ENCODE measurements at regions not wholly inside any gene's neighbourhood (a gene's known extent, or its start where the extent isn't known, plus 50 kb on each side); places are given as distances from the start of the nearest gene placed in this dataset.
A peak's percentile ranks its signal among the peaks of the same experiment; 100 is the strongest.

- Histone ChIP-seq H3K27ac (ENCODE audit: low read depth in 2 of 2, low read length in 1 of 2) (peak overlapping the region; percentile 50 to 52; a peak in 3 of 4 replicates), H3K4me1 (ENCODE audit: control insufficient read depth in 1 of 2, insufficient read depth in 2 of 2, low read depth in 1 of 2, low read length in 1 of 2) (0 out of 4 replicates have a peak, but pooled peaks cover 0 to 6% of the 10 kb centered on the region in 2 experiments), H3K9ac (no peak overlapping the region), H4K20me1 (ENCODE audit: insufficient read depth) (no peaks in the 10 kb centered on the region), H3K27me3 (ENCODE audit: insufficient read depth) (no peaks in the 10 kb centered on the region), H3K79me2 (ENCODE audit: insufficient read depth) (no peaks in the 10 kb centered on the region), H3K9me3 (no peaks in the 10 kb centered on the region), H3K4me3 (ENCODE audit: low read depth in 2 of 2, low read length in 1 of 2) (no peak overlapping the region; a peak in 1 of 4 replicates), H3F3A (replicated peaks; ENCODE audit: insufficient read depth) (peaks cover 9% of the 10 kb centered on the region), H3K9me2 (no peaks in the 10 kb centered on the region), H2AFZ (ENCODE audit: low read depth) (peak overlapping the region; percentile 45), H3K4me2 (peak overlapping the region; percentile 23; the same call in 1 of the 2 replicates), H3K36me3 (replicated peaks in 1 of 2; ENCODE audit: control insufficient read depth in 1 of 2, insufficient read depth in 2 of 2, low read length in 1 of 2) (no peaks in the 10 kb centered on the region)
- CTCF ChIA-PET: no interaction called here
- WGBS (ENCODE audit: low lambda C conversion rate): 68% methylated on average over 3 of the region's 3 CpGs
- POLR2A ChIA-PET: no interaction called here
- DNase-seq: no peak
- TF ChIP-seq GATA2 (CRISPR knock-in tag; IDR thresholded peaks at IDR 0.05) (no peak), TEAD4 (IDR thresholded peaks at IDR 0.05; ENCODE audit: borderline replicate concordance, insufficient read depth) (no peak), CTCF (IDR thresholded peaks at IDR 0.05) (no peak), SMC3 (IDR thresholded peaks at IDR 0.05; ENCODE audit: low read depth, low read length) (no peak), ELF1 (IDR thresholded peaks at IDR 0.05) (no peak), TCF12 (IDR thresholded peaks at IDR 0.05) (no peak)
Measured at GRCh38 chr3:36165509-36166290, 214.6 kb upstream of the STAC start.

GRCh38 chr3:36166477-36166876, 213.8 kb upstream of the STAC start:
- H3K4me3 ChIP-seq (ENCODE audit: low read depth in 2 of 2, low read length in 1 of 2): no peak overlapping the region; a peak in 1 of 4 replicates
- no peak overlapping the region for H3K9ac ChIP-seq
- no peaks in the 10 kb centered on the region for H3K27me3 ChIP-seq (ENCODE audit: insufficient read depth)
- H3K36me3 ChIP-seq (replicated peaks in 1 of 2; ENCODE audit: control insufficient read depth in 1 of 2, insufficient read depth in 2 of 2, low read length in 1 of 2): no peaks in the 10 kb centered on the region
- WGBS (ENCODE audit: low lambda C conversion rate): 38% methylated on average over 3 of the region's 3 CpGs
- H3F3A ChIP-seq (replicated peaks; ENCODE audit: insufficient read depth): peaks cover 9% of the 10 kb centered on the region
- DNase-seq: no peak
- H3K9me2 ChIP-seq: no peaks in the 10 kb centered on the region
- no peaks in the 10 kb centered on the region for H3K79me2 ChIP-seq (ENCODE audit: insufficient read depth)
- H3K4me2 ChIP-seq: peak overlapping the region; percentile 23; the same call in 1 of the 2 replicates
- 0 out of 4 replicates have a peak, but pooled peaks cover 0 to 6% of the 10 kb centered on the region in 2 experiments for H3K4me1 ChIP-seq (ENCODE audit: control insufficient read depth in 1 of 2, insufficient read depth in 2 of 2, low read depth in 1 of 2, low read length in 1 of 2)
- H3K27ac ChIP-seq (ENCODE audit: low read depth in 2 of 2, low read length in 1 of 2): peak overlapping the region; percentile 50 to 52; a peak in 3 of 4 replicates
- no peaks in the 10 kb centered on the region for H3K9me3 ChIP-seq
- H4K20me1 ChIP-seq (ENCODE audit: insufficient read depth): no peaks in the 10 kb centered on the region
- POLR2A ChIA-PET: no interaction called here
- CTCF ChIA-PET: no interaction called here
- H2AFZ ChIP-seq (ENCODE audit: low read depth): peak overlapping the region; percentile 45
- TF ChIP-seq NRF1 (IDR thresholded peaks at IDR 0.05; ENCODE audit: low read depth, low read length) (no peak), SMC3 (IDR thresholded peaks at IDR 0.05; ENCODE audit: low read depth, low read length) (no peak), ZBTB33 (IDR thresholded peaks at IDR 0.05; ENCODE audit: borderline replicate concordance, low read depth) (no peak), SIN3A (IDR thresholded peaks at IDR 0.05; ENCODE audit: borderline replicate concordance, low read depth, low read length) (no peak), RAD21 (IDR thresholded peaks at IDR 0.05; ENCODE audit: low read length) (no peak), FOSL2 (IDR thresholded peaks at IDR 0.05; ENCODE audit: borderline replicate concordance, low read depth) (peak; percentile 94), TCF12 (IDR thresholded peaks at IDR 0.05) (peak; percentile 86), RCOR1 (IDR thresholded peaks at IDR 0.05; ENCODE audit: low read length) (no peak), MXI1 (IDR thresholded peaks at IDR 0.05; ENCODE audit: low read depth, low read length) (no peak), ELF1 (IDR thresholded peaks at IDR 0.05) (no peak), REST (IDR thresholded peaks at IDR 0.05; ENCODE audit: low read depth, low read length) (no peak), FOXM1 (IDR thresholded peaks at IDR 0.05; ENCODE audit: low read depth) (no peak), IRF3 (IDR thresholded peaks at IDR 0.05; ENCODE audit: low read depth, low read length) (no peak), EP300 (IDR thresholded peaks at IDR 0.05; ENCODE audit: borderline replicate concordance in 1 of 2, low read depth in 1 of 2, low read length in 1 of 2) (peak in 1 of 2 experiments; percentile 73; a peak in 2 of 4 replicates)
